ENCODE measurements at regions not wholly inside any gene's neighbourhood (a gene's known extent, or its start where the extent isn't known, plus 50 kb on each side); places are given as distances from the start of the nearest gene placed in this dataset.

DNA sequence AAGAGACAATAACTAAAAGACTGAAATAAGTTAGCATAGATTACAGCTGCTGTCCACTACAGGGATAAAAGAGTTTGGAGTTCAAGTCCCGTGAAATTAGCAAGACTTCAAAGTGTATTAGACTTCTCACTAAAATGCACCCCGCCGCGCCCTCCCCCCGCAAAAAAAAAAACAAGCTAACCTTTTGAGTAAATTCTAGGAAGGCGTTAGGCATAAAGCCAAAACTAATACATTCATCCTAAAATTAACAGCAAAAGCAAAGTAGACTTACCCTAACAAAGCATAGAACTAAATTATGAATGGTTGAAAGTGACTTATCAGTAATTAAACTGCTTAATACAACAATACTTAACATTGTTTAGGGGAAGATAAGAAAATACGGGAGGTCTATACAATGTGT lies 581.0 kb upstream of the CHORDC1 start:
- DNase-seq = no peak

DNA sequence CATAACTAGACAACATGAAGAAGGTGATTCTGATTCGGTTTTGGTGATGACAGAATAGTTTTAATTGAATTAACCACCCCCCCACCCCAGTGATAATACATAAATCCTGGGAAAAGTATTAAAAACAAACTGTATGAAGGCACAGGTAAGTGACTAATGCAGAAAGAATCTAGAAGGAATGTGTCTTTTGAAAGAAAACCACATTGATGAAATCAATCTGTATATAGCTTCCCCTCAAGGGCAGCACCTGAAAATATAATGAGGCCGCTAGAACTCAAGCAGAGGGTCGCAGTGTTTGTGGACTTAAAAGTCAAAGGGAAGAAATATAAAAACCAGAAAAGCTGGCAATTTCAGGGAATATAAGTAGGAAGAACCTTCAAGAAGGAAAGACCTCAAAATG lies 580.5 kb upstream of the CHORDC1 start:
- no peak for DNase-seq

DNA sequence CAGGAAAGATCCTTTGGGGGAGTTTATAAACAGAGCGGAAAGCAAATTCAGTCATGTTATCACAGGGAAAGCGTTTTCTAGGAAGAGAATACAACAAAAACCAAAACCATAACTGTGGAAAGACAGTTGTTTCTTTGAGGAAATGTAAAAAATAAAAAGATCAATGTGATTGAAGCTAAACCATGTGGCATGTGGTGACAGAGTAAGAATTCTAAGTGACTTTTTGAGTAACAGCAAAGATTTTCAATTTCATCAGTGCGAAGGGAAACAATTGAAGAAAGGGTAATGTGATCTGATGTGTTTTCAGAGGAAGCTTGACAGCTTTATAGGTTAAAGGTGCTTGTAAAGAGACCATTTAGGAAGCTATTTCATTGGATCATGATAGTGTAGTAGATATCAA lies 575.9 kb upstream of the CHORDC1 start:
- DNase-seq = no peak

DNA sequence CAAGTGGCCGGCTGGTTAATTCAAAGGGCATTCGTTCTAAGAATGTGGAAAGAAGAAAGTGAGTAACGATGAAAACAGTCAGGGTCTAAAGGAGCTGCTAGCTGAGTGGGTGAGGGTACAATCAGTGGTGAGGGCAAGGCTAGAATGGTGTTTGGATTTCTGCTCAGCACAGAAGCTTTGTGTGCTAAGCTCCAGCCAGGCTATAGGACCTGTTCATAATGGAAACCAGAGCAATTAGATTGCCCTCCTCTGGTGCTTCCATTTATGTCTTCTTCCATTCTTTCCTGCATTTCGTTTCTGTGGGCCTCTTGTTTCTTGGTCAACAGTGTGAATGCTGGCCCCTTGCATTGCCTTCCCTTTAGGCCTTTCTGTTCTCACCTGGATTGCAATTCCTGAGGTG lies 572.9 kb upstream of the CHORDC1 start:
- DNase-seq = no peak

DNA sequence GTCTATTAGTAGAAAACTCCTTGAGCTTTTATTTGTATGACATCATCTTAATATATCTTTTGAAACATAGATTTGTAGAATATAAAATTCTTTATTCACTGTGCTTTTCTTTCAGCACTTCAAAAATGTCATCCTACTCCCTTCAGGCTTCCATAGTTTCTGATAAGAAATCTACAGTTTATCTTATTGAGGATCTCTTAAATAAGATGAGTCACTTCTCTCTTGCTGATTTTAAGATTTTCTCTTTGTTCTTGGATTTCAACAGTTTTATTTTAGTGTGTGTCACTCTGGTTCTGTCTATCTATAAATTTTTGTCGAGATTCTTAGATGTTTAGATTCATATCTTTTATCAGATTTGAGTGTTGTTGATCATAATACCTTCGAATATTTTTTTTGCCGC lies 566.1 kb upstream of the CHORDC1 start:
- DNase-seq = no peak

DNA sequence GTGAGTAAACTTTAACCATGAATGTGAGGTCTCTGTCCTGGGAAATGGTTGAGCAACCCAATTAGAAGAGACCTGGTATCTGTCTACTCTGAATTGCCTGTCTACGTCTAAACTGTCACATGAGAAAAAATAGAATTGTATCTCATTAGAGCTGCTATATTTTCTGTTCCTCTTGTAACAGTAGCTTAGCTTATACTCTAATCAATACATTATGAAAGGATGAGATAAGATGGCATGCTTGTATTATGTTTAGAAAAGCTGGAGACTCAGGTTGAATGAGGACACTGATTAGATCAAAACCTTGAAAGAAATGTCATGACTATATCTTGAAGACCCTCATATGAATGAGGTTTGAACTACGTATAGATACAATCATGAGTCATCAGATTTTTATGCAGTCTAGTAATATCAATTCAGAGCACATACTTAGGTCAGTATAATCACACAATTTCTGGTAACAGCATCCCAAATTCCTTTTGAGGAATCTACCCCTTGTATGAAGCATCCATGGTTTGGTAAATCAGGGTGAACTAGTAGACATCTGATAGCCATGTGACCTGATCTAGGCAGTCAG lies 561.5 kb upstream of the CHORDC1 start:
- no peak for DNase-seq

DNA sequence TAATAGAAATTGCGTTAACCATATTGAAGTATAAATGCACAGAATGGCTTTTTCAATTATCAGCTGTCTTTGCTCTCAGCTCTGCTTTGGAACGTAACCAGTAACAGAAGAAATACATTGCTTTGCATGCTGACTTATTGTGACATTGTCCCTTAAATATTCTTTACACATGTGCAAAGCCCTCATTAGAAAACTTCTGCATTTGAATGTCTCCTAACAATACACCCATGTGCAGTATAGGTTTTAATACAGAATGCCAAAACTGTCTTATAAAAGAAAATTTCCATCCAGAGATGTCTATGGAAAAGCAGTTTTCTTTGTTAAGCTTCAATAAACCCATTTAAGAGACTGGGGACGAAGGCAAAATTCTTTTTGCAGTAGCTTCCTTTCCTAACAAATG lies 560.3 kb upstream of the CHORDC1 start:
- DNase-seq = no peak

DNA sequence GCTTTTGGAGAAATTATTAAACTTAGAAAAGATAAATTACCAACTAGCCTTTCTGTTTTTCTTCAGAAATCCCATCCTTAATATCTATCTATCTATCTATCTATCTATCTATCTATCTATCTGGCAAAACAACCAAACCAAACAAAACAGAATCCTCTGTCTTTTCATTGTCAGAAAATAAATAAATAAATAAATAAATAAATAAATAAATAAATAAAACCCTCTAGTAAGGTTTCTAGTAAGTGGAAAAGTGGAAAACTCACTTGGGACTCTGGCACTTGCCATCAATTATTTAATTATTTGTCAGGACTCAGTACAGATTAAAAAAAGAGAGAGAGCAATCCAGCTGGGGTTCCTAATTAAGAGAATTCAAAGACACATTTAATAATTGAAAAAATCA lies 556.2 kb upstream of the CHORDC1 start:
- no peak for DNase-seq

DNA sequence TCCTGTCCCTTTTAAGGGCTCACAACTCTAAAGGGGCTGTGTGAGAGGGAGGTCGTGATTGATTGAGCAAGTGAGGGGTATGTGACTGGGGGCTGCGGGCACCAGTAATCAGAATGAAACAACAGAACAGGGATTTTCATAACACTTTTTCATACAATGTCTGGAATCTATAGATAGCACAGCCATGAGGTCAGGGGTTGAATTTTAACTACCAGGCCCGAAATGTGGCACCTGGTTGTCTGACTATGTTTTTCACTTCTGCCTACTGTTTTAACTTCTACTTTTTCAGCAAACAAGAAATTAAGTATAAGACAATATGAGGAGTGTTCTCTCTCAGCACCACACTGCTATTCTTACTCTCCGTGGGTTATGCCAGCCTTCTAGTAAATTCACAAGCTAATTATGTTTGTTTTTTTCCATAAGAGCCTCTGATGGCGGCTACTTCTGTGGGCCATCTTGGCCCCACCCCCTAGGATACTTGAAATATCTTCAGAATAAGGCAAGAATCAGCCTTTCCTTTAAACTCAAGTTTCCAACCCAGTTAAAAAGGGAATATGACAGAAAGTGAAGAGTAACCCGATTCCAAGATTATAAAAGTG lies 552.8 kb upstream of the CHORDC1 start:
- DNase-seq = no peak

DNA sequence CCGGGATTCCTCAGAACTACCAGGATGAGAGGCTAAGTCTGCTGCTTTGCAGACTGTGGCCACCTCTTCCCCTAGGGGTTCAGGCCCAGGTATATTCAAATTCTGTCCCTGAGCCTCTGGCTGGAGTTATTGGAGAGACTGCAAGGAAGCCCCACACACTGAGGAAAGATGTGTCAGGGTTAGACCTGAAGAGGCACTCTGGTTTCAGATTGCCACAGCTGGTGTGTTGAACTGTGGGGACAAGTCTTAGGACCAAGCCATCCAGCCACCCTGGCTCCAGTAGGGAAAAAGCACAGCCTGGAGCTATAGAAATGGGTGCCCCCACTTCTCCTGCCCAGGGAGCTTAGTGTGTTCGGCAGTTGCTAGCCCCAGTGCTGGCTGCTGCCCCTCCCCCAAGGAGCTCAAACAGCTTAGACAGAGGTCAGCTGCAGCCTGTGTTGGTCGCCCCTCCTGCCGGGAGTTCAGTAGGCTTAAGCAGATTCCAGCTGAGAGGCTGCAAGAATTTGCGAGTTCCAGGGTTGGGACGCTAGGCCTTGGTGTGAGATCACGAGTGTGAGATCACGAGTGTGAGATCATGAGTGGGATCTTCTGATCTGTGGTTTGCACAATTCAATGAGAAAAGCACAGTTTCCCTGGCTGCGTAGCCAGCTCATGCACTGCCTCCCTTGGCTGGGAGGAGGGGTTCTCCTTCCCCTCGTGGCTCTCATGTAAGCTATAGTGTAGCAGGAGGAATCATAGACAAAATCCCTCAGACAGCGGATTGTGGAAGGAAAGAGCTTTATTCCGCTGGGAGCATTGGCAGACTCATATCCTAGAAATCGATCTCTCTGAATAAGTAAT lies 552.1 kb upstream of the CHORDC1 start:
- DNase-seq = no peak

DNA sequence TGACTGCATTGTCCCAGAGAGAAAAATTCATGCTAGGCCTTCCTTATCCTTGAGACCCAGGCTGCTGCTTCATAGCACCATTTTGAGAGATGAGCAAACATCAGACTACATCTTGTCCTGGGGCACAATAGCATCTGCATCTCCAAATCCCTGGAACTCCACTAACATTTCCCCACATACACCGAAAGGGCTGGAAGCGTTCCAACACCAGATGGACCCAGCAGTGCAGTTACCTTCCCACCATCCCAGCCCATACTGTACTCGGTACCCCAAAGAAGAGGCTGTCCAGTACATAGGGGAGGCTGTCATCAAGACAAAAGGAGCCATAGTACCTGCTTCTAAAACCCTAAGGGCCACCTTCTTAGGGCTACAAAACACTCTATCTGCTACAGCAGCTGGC lies 547.2 kb upstream of the CHORDC1 start:
- no peak for DNase-seq

DNA sequence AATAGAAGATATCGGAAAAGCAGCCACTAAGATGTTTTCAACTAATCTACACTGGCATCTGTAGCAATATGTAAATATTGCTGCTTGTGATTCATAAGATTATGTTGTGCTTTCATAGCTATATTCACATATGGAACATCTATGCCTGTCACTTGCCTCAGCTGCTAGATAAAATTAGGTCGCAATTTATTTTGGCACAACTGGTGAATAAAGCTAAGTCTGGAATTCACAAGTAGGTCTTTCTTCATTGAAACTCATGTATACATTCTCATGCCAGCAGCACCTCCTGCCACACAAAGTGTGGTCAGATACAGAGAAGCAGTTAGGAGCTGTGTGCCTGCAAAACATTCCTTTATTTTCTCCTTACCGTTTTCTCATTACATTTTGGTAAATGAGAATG lies 543.3 kb upstream of the CHORDC1 start:
- no peak for DNase-seq

DNA sequence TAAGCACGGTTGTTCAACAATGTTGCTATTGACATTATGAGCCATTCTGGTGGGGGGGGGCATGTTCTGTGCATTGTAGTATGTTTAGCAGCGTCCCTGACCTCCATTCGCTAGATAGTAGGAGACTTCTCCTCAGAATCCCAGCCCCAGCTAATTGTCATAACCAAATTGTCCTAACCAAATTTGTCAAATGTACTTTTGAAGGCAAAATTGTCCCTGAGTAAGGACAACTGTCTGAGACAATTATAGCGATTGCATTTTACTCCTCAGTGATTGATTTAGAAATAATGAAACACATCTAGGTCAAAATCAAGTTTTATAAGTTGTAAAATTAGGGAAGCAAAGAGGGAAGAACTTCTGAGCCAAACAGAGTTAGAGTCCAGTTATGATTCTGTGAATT lies 541.8 kb upstream of the CHORDC1 start:
- DNase-seq = no peak

DNA sequence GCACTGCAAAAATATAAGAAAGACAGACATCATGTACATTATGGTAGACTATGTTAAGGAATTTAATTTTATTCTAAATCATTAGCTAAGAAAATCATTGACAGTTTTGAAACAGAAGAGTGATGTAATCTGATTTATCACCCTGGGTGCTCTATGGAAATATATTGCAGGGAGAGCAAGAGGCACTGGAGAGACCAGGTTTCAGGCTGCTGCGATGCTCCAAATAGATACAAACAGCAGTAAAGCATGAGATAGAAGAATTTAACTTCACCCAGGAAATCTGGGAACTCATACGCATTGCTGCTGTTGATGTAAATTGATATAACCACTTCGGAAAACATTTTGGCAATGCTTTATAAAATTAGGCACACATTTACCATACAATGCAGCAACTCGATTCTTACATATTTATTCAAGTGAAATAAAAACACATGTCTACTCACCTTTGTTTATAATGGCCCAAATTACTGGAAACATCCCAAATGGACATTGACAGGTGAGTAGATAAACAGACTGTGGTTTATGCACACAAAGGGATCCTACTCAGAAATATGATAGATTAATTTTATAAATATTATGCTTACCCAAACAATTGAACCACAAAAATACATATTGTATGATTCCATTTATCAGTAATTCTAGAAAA lies 535.1 kb upstream of the CHORDC1 start:
- no peak for DNase-seq

DNA sequence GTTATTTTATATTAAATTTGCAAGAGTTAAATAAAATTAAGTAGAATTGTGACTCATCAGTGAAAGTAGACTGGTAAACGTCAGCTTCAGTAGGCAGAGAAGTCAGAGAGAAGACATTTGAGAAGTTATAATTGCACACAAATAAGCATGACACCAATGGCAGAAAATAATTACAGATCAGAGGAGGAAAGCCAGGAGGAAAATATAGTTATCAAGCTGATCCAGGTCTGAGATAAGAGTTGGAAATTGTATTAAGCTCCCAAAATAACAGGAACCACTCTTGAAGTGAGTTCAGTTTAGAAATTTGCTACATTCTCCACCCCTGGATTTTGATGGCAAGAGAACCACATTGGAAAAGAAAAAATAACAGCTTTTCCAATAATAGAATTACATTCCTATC lies 533.8 kb upstream of the CHORDC1 start:
- DNase-seq = no peak

DNA sequence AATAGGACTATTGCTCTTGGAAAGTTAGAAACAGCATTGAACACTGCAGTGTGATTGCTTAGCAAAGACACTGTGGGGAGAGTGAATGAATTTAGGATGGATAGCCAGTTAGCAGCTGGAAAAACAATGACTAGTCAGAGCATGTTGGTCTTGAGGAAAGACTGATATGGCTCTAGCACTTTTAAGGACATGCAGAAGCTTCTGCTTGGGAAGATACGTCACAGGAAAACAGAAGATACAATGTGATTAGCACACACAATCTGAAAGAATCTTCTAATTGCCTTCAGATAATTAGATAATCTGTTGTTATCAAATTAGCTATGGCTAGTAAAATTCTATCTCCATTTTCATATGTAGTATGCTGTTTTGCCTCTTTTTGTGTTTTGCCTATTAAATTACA lies 530.7 kb upstream of the CHORDC1 start:
- no peak for DNase-seq

DNA sequence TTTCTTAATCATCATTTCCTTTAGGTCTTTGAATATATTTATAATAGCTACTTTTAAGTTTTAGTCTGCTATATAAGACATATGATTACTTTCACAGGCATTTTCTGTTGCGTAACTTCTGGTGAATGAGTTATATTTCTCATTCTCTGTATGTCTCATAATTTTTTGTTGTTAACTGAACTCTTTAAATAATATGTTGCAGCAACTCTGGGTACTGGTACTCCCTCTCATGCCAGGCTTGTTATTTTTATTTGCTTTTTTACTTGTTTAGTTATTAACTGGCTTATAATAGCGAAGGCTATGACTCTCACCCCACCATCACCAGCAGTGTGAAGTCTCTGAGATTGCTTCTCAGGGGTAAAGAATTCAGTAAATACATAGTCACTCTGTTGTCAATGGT lies 524.2 kb upstream of the CHORDC1 start:
- DNase-seq = no peak

DNA sequence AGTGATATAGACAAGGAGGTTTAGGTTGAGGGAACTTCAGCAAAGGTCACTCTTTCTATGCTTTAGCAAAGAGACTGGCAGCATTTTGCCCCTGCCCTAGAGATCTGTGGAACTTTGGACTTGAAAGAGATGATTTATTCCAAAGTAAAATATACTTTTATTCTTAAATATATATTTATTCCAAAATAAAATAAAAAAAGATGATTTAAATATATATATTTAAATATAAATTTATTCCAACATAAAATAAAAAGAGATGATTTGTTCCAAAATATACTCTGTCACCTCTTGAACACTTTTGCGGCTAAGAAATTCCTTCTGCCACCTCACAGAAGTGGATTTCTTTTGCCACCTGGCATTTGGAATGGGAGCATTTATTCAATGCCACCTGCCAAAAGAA lies 521.3 kb upstream of the CHORDC1 start:
- DNase-seq = no peak

DNA sequence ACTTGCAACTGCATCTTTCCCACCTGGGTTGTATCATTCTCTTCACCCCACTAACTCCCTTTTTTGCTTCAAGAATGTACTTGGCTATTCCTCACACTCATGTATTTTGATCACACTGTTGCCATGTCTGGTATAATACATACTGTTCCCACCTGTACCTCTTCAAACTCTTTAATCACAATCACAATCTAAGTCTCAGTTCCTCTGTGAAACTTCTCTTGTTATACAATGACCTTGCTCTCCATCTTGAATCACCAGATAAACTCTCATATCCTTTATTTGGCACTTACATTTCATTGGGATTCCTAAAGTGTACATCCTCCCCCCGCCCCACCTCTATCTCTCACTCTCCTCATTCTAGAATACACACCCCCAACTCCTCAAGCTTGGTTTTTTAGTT lies 516.0 kb upstream of the CHORDC1 start:
- no peak for DNase-seq

DNA sequence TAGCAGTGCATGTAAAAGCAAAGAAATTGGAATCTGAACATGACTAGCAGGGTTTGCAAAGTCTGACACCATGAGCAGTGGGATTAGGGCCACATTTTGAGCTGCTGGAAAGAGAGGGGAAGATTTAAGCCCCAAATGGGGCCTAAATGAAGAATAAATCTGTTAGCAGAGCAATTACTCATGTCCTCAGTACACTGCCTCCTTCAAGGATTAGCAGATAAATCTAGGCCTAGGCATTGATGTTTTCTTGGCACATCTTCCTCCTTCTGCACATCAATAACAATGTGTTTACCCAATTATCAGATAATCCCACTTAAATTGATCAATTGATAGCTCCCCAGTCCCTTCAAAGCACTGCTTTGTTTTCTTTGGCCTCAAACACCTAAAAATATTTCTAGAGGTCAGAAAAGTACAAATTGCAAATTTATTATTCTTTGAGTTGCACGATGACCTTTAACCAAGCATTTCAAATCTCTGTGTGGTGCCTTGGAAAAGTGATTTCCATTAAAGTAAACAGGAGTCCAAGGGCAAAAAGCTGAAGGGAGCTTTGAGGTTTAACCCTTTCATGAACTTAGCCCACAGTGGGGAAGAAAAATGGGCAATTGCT lies 514.7 kb upstream of the CHORDC1 start:
- DNase-seq = no peak

DNA sequence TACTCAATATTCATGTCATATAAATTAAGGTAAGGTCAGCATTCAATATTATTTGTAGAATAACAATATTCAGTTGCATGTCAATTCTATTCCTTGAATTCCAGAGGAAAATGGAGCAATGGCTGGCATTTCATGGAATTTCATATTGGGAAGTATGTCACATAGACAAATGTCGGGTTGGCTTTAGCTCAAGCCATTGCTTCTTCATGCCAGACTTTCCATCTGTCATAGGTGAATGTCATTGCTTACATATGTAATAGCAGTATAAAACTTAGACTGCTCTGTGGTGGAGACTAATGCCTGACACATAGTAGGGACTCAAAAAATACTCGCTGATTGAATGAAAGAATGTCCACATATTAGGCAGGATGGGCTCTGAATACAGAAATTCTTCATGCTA lies 509.6 kb upstream of the CHORDC1 start:
- DNase-seq = no peak

DNA sequence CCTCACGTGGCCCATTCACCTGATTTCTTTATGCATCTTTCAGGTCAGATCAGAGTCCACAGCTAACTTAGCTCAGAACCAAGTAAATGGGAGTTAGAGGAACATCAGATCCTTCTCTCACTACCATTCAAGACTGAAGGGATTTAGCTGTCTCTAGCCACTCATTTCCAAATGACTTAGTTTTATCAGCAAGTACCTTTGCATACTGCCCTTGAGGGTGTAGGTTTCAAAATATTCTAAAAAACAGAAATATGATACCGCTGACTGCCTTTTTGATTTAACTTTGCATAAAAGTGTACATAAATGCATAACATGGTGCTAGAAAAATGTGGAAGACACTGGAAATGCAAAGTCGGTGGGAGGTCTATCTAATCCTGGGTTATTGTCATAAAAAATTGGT lies 500.6 kb upstream of the CHORDC1 start:
- DNase-seq = no peak

DNA sequence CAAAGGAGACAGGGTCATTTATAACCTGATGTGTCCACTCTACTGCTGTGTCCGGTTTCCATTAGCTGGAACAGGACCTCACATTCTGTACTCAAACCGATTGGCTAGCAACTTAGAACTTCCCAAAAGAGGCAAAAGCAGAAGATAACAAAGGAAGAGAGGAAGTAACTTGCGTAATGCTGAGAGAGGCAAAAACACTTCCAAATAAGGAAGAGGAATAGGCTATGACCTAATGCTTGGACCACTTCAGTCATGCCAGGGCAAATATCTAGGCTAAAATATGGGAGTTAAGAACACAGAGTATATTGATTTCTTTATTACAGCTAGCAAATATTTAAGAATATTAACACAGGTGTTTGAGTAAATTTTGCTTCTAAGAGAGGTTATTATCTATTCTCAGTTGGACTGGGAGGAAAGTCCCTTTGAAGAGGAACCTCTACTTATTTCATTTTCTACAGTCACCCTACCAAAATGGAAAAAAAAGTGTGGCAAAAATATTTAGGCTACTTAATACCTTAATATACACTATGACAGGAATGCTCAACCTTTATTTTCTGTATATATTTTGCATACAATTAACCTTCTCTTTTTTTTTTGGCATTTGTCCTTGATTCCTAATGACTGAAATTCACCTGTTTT lies 499.8 kb upstream of the CHORDC1 start:
- DNase-seq = no peak

Data from EL (cell line).